ENCODE measurements at regions not wholly inside any gene's neighbourhood (a gene's known extent, or its start where the extent isn't known, plus 50 kb on each side); places are given as distances from the start of the nearest gene placed in this dataset.

- FAIRE-seq = no peak
Measured at GRCh38 chr4:53764761-53765490, 173.6 kb upstream of the LNX1 start.

GRCh38 chr4:53763813-53764597 lies 172.7 kb upstream of the LNX1 start:
- FAIRE-seq = no peak

GRCh38 chr4:53755656-53756055 lies 164.4 kb upstream of the LNX1 start:
- FAIRE-seq = no peak

GRCh38 chr4:53752124-53752523 lies 160.8 kb upstream of the LNX1 start:
- no peak for FAIRE-seq

GRCh38 chr4:53748328-53748772 lies 157.1 kb upstream of the LNX1 start:
- no peak for FAIRE-seq

GRCh38 chr4:53747401-53747800 lies 156.1 kb upstream of the LNX1 start:
- no peak for FAIRE-seq

GRCh38 chr4:53744446-53745160 lies 153.3 kb upstream of the LNX1 start:
- FAIRE-seq = no peak

GRCh38 chr4:53734584-53735353 lies 143.5 kb upstream of the LNX1 start:
- FAIRE-seq = no peak

- FAIRE-seq = no peak
Measured at GRCh38 chr4:53734182-53734581, 142.9 kb upstream of the LNX1 start.

- FAIRE-seq = no peak
Measured at GRCh38 chr4:53732661-53733060, 141.4 kb upstream of the LNX1 start.

GRCh38 chr4:53730031-53730805 lies 138.9 kb upstream of the LNX1 start:
- FAIRE-seq = no peak

GRCh38 chr4:53722110-53722509 lies 130.8 kb upstream of the LNX1 start:
- no peak for FAIRE-seq

GRCh38 chr4:53721263-53721662 lies 130.0 kb upstream of the LNX1 start:
- FAIRE-seq = no peak

- FAIRE-seq = no peak
Measured at GRCh38 chr4:53720776-53721175, 129.5 kb upstream of the LNX1 start.

GRCh38 chr4:53717064-53717549 lies 125.8 kb upstream of the LNX1 start:
- FAIRE-seq = no peak

- no peak for FAIRE-seq
Measured at GRCh38 chr4:53716471-53717063, 125.3 kb upstream of the LNX1 start.

GRCh38 chr4:53716011-53716410 lies 124.7 kb upstream of the LNX1 start:
- no peak for FAIRE-seq

GRCh38 chr4:53714236-53715140 lies 123.2 kb upstream of the LNX1 start:
- FAIRE-seq = no peak

- no peak for FAIRE-seq
Measured at GRCh38 chr4:53713767-53714166, 122.5 kb upstream of the LNX1 start.

GRCh38 chr4:53713296-53713695 lies 122.0 kb upstream of the LNX1 start:
- no peak for FAIRE-seq
